T-helper 2 cell (primary cell): ENCODE measurements at regions not wholly inside any gene's neighbourhood (a gene's known extent, or its start where the extent isn't known, plus 50 kb on each side); places are given as distances from the start of the nearest gene placed in this dataset.

Source experiments
- DNase-seq, 5 experiments: peaks; one replicate each; pipeline versions ENCODE4 v3.0.0 to v3.0.0-alpha.2; 2012 to 2022

GRCh38 chr2:177314722-177315264 is 50.3 kb upstream of the NFE2L2 start:
- DNase-seq, result no peak

- DNase-seq, result no peak
Observed at GRCh38 chr2:177315364-177315763, 50.8 kb upstream of the NFE2L2 start.

- no peak for DNase-seq
Observed at GRCh38 chr2:177316756-177317155, 52.2 kb upstream of the NFE2L2 start.

- DNase-seq, result no peak
Observed at GRCh38 chr2:177317443-177317842, 52.9 kb upstream of the NFE2L2 start.

- DNase-seq, result no peak
Observed at GRCh38 chr2:177317857-177318256, 53.3 kb upstream of the NFE2L2 start.

GRCh38 chr2:177318613-177319012 is 54.1 kb upstream of the NFE2L2 start:
- no peak for DNase-seq

- no peak for DNase-seq
Observed at GRCh38 chr2:177320596-177320995, 56.1 kb upstream of the NFE2L2 start.

GRCh38 chr2:177322801-177323261 is 58.3 kb upstream of the NFE2L2 start:
- no peak for DNase-seq

- DNase-seq, result no peak
Observed at GRCh38 chr2:177324797-177325196, 60.3 kb upstream of the NFE2L2 start.

- DNase-seq, result no peak
Observed at GRCh38 chr2:177325554-177325953, 61.0 kb upstream of the NFE2L2 start.

GRCh38 chr2:177326005-177326404 is 61.5 kb upstream of the NFE2L2 start:
- no peak for DNase-seq

- DNase-seq, result no peak
Observed at GRCh38 chr2:177326591-177326990, 62.1 kb upstream of the NFE2L2 start.

GRCh38 chr2:177327009-177327408 is 62.5 kb upstream of the NFE2L2 start:
- DNase-seq, result no peak

GRCh38 chr2:177328056-177328455 is 63.5 kb upstream of the NFE2L2 start:
- DNase-seq, result no peak

GRCh38 chr2:177329064-177329463 is 63.5 kb upstream of the AGPS start:
- no peak for DNase-seq

- no peak for DNase-seq
Observed at GRCh38 chr2:177331466-177331997, 61.0 kb upstream of the AGPS start.

GRCh38 chr2:177332026-177332991 is 60.3 kb upstream of the AGPS start:
- DNase-seq, result peak in 2 of 5 experiments; percentile 27 to 78

GRCh38 chr2:177332992-177333388 is 59.6 kb upstream of the AGPS start:
- no peak for DNase-seq

- DNase-seq, result peak in 2 of 5 experiments; percentile 24 to 45
Observed at GRCh38 chr2:177334940-177335543, 57.5 kb upstream of the AGPS start.

GRCh38 chr2:177335917-177336450 is 56.6 kb upstream of the AGPS start:
- no peak for DNase-seq

GRCh38 chr2:177338177-177338721 is 54.3 kb upstream of the AGPS start:
- no peak for DNase-seq

GRCh38 chr2:177340158-177340557 is 52.4 kb upstream of the AGPS start:
- no peak for DNase-seq

- no peak for DNase-seq
Observed at GRCh38 chr2:177342736-177343135, 49.8 kb upstream of the AGPS start.
